OCI-LY7 (cell line): ENCODE measurements at regions not wholly inside any gene's neighbourhood (a gene's known extent, or its start where the extent isn't known, plus 50 kb on each side); places are given as distances from the start of the nearest gene placed in this dataset.

Source experiments
- CTCF ChIP-seq: fragments of 200-600 bp; sonication (generic); conservative IDR thresholded peaks from 2 replicates; pipeline ENCODE4 v1.5.1; 2014; ENCODE audit warnings: mild to moderate bottlenecking, antibody characterized with exemption, low read length, moderate library complexity, mixed read lengths
- EZH2phosphoT487 ChIP-seq: fragments of 200-600 bp; sonication (generic); IDR thresholded peaks from 2 replicates; pipeline ENCODE4 v1.6.1; 2018; ENCODE audit warnings: low read depth, borderline replicate concordance, mild to moderate bottlenecking, mixed run types, antibody characterized with exemption, low read length, moderate library complexity, mixed read lengths

- TF ChIP-seq CTCF (no peak), EZH2phosphoT487 (no peak)
These were observed 104.5 kb upstream of the SOX1 start for GRCh38 chr13:111962431-111962891.
